ENCODE measurements at regions not wholly inside any gene's neighbourhood (a gene's known extent, or its start where the extent isn't known, plus 50 kb on each side); places are given as distances from the start of the nearest gene placed in this dataset.
A peak's percentile ranks its signal among the peaks of the same experiment; 100 is the strongest.
"Not testable (repeated sequence)": the region's sequence is repeated elsewhere in the genome, so short reads cannot be mapped to it uniquely, and the experiment has no call there.

DNA sequence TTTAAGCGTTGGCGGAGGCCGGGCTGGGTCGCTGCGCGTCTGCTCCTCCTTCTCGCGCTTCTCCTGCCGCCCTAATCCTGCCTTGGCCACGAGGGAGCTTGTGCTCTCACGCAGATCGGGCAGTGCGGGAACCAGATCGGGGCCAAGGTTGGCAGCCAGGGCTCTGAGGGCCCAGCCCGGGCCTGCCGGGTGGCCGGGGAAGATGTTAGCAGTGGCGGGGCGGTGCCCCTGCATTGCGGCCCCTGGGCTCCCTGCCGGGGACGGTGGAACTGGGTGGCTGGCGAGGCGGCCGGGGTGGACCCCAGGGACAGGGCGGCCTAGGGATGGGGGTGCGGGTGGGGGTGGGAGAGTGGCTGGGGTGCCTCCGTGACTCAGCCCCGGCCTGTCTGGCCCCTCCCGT lies 297.4 kb downstream of the CACNA1B start:
- not testable (repeated sequence) for DNase-seq (ENCODE audit: low spot score)

DNA sequence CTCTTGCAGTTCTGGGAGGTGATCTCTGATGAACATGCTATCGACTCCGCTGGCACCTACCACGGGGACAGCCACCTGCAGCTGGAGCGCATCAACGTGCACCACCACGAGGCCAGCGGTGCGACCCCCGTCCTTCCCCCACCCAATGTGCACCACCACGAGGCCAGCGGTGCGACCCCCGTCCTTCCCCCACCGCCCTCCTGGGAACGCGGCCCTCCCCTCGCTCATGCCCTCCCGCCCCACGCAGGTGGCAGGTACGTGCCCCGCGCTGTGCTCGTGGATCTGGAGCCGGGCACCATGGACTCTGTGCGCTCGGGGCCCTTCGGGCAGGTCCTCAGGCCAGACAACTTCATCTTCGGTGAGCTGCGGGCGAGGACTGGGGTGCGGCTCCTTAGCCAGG lies 297.8 kb downstream of the CACNA1B start:
- DNase-seq (ENCODE audit: low spot score): not testable (repeated sequence)

DNA sequence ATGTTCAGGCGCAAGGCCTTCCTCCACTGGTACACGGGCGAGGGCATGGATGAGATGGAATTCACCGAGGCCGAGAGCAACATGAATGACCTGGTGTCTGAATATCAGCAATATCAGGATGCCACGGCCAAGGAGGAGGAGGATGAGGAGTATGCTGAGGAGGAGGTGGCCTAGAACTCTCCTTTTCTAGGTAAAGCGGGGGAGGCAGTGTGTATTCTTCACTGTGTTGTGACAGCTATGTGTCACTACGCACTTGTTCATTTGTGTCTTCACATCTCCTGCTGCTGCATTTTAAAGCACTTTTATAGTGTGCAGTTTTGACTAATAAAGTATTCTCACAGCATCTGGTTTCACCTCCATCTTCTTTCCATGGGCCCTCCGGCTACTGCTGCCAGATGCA lies 299.5 kb downstream of the CACNA1B start:
- not testable (repeated sequence) for DNase-seq (ENCODE audit: low spot score)

DNA sequence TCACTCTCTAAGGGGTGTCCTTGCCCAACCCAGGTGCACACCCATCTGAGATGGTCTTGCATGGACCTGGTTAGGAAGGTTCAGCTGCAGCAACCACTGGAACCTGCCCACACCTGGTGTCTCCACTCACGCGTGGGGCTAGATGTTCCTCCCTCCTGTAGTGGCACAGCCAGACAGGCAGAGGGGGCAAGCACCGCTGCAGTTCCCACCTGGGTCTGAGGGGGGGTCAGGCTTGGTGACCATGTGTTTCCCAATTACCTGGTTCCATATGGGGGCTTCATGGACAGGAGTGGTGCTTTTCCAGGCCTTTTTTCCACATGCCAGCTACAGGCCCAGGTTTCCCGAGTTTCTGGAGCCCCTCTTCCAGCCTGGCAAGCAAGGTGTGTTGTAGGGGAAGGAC lies 301.4 kb downstream of the CACNA1B start:
- peak; percentile 28 for DNase-seq (ENCODE audit: low spot score)

DNA sequence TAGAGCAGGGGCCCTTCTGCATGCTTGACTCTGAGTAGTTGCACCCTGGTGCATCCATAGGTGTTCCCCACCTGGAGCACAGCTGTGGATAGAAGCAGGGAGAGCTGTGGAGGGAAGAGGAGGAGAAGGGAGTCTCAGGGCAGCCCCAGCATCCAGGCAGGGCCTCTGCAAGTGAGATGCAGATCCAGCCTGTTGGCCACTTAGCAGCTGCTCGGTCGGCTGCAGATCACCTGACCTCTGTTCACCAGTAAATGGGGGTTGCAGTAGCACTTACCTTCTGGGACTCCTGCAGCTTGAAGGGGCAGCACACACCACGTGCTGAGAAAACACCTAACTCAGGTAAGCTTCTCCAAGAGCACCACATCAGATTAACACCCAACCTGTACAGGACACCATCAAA lies 302.1 kb downstream of the CACNA1B start:
- DNase-seq (ENCODE audit: low spot score): not testable (repeated sequence)

DNA sequence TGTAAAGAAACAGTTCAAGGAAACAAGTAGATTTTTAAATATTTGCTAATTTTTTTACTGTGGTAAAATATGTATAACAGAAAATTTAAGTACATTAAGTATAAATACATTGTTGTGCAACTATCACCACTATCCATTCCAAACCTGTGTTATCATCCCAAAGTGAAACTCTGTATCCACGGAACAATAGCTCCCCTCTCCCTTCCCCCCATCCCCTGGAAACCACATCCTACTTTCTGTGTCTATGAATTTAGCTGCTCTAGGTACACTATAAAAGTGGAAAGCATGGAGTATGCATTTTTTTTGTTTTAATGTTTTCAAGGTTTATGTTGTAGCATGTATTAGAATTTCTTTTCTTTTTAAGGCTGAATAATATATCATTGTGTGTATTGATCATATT lies 304.4 kb downstream of the CACNA1B start:
- not testable (repeated sequence) for DNase-seq (ENCODE audit: low spot score)

DNA sequence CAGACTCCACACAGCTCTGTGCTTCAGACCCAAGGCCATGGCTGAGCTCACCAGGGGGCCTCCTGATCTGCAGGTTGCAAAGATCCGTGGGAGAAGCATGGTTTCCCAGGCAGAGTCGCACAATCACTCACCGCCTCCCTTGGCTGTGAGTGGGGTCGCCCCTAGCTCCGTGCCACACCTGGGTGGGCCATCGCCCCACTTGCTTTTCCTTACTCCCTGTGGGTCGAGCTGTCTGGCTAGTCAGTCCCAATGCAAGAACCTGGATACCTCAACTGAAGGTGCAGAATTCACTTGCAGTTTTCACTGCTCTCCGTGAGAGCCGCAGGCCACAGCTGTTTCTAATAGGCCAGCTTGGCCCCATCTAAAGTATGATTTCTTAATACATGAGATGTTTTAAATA lies 319.6 kb downstream of the CACNA1B start:
- DNase-seq (ENCODE audit: low spot score): not testable (repeated sequence)

DNA sequence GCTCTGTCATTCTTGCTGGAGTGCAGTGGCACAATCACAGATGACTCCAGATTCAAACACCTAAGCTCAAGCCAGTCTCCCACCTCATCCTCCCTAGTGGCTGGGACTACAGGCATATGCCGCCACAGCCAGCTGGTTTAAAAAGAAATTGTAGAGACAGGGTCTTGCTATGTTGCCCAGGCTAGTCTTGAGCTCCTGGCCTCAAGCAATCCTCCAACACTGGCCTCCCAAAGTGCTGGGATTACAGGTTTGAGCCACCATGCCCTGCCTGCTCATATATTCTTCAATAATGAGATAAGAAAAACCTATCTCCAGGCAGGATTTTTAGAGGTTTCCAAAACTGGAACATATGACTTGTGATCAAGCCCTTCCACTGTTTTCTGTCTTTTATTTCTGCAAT lies 321.4 kb downstream of the CACNA1B start:
- not testable (repeated sequence) for DNase-seq (ENCODE audit: low spot score)

DNA sequence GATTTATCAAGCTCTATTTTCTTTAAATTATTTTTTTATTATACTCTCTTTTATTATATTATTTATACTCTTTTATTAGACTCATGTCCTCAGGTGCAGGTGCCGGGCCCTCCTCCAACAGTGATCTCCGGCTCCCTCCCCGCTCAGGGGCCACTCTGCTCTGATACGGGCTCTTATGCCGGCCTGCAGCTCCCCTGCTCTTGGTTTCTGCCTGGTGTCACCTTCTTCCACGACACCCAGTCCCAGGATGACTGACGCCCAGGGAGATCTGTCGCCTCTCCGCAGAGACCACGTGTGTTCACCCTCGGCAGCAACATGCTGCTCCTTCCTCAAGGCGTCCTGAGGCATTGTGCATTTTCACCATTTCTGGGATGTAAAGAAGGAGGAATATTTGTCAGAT lies 322.3 kb downstream of the CACNA1B start:
- DNase-seq (ENCODE audit: low spot score): not testable (repeated sequence)

DNA sequence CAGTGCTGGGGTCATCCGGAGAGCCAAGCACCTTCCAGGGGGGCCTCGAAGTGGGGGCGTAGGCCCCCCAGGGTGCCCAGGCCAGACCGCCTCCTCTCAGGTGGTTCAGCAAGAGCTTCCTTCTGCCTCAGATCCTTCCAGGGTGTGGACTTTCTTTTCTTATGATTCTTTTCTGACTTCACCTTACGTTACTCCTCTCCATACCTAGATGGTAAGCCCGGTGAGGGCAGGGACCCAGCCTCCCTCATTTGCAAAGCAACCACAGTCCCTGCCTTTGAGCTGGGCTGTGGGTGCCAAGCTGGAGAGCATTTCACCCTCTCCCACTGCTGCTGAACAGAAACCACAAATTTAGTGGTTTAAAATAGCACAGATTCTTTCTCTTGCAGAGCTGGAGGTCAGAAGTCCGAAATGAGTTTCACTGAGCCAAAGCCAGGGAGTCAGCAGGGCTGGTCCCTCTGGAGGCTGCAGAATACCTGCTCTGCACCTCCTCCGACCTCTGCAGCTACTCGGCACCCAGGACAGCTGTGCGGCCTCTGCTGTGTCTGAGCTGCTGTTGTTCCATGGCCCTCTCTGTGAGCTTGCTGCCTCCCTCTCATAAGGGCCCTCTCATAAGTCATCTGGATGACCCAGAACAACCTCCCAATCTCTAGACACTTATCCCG lies 323.0 kb downstream of the CACNA1B start:
- DNase-seq (ENCODE audit: low spot score): not testable (repeated sequence)

DNA sequence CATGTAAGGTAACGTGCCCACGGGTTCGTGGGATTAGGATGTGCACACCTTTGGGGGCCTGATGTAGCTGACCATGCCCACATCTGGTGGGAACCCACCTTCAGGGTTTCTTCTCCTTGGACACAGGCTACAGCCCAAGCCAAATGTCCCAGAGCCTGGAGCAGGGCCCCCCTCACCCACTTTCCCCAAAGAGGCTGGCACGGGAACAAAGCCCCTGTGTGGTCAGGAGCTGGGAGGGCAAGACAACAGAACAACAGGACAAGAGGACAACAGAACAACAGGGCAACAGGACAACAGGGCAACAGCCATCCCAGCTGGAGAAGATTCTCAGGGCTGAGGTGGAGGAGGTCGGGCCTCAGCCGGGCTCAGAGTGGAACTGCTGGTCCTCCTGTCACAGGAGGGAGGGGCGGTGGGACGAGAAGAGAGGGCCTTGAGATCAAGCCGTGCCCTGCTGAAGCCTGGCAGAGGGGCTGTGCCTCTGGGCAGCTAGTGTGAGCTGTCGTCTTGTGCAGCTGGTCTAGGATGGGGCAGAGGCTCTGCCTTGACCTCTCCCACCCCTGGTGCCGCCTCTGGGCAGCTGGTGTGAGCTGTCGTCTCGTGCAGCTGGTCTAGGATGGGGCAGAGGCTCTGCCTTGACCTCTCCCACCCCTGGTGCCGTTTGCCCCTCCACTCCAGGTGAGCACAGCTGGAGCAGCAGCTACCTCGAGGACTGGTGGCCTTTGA lies 323.7 kb downstream of the CACNA1B start:
- not testable (repeated sequence) for DNase-seq (ENCODE audit: low spot score)

DNA sequence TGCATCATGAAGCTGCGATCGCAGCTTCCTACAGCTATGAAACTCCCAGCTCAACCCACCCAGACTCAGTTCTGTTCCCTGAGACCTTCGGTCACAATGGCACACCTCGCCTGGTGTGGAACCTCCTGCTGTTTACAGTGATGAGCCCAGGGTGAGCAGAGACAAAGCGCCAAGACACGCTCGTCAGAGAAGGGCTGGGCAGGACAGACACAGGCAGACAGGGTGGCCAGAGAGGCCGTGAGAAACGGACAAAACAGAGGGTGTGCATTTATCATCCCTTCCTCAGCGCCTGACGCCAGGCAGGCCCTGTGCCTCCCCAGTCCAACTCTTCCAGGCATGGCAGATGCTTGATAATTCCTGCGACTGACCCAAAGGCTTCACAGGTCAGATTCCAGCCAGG lies 324.5 kb downstream of the CACNA1B start:
- DNase-seq (ENCODE audit: low spot score): not testable (repeated sequence)

DNA sequence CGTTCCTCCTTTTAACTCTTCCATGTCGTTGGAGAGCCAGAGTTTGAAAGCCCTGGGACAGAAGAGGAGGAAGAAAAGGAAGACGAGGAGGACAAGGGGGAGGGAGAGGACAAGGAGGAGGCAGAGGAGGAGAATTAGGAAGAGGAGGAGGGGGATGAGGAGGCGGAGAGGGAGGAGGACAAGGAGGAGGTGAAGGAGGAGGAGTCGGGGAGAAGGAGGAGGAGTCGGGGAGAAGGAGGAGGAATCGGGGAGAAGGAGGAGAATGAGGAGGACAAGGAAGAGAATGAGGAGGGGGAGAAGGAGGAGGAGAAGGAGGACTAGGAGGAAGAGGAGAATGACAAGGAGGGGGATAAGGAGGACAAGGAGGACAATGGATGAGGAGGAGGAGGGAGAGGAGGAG lies 325.7 kb downstream of the CACNA1B start:
- DNase-seq (ENCODE audit: low spot score): not testable (repeated sequence)

DNA sequence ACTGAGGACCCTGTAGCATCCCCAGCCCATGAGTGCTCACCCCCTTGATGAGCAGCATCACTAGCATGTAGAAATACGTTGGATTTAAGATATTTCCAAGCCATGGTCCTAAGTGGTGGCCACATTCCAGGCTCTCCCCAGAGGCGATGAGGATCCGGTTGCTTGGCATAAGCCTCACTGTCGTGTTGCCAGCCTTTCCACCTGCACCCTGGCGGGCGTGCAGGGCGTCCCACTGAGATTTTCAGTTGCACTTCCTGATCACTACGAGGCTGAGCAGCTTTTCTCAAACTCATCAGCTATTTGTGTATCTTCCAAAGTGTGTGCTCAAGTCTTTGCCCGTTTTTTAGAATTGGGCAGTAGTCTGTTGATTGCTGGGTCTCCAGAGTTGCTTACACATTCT lies 326.3 kb downstream of the CACNA1B start:
- DNase-seq (ENCODE audit: low spot score): not testable (repeated sequence)

DNA sequence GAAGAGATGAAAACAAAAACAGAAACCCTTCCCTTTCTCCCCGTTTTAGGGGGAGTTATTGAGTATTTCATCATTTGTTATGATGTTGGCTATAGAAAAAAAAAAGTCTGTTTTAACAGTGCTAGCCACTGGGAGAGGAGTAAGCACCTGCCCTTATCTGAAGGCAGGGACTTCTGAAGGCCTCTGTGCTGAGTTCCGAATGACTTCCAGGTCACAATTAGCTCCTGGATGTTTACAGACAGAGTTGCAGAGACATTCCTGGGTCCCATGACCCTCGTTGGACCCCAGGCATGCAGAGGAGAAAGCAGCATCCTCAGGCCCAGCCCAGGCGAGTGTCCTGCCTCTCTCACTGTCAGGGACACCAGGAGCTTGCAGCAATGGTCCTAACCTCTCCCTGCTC lies 328.5 kb downstream of the CACNA1B start:
- not testable (repeated sequence) for DNase-seq (ENCODE audit: low spot score)

DNA sequence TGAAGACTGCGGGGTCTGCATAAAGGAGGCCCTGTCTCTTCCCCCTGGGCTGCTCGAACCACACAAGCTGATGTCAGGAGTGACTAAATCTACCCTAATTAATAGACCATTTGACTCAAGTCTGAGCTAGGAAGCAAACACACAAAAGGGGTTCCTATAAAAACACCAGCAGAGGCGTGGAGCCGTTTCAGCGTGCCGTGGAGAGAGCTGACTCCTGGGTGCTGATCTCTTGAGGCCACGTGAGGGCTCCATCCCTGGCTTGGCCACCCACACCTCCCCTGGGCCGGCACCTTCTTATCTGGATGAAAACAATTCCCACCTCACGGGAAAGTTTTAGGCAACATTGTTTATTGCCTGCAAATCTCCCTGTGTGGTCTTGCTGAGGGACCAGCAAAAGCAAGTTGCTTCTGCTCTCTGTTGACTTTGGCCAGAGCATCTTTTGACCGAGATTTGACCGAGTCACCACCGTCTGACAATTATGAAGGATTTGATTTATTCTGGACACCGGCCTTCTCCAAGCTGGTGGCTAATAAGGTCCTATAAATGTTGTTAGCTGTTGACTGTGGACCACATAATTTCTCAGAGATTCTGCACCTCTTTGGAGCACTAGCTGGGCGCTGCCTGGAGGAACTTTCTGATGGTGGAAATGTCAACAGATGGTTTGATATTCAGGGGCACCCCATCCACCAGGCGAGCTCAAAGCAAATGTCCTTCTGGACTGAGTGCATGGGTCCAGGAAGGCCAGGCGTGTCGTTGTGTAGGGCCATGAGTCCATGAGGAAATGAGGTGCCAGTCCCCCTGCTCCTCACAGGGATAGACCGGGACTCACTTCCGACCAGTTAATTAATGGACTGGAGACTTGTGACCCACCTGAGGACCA lies 330.0 kb downstream of the CACNA1B start:
- not testable (repeated sequence) for DNase-seq (ENCODE audit: low spot score)

DNA sequence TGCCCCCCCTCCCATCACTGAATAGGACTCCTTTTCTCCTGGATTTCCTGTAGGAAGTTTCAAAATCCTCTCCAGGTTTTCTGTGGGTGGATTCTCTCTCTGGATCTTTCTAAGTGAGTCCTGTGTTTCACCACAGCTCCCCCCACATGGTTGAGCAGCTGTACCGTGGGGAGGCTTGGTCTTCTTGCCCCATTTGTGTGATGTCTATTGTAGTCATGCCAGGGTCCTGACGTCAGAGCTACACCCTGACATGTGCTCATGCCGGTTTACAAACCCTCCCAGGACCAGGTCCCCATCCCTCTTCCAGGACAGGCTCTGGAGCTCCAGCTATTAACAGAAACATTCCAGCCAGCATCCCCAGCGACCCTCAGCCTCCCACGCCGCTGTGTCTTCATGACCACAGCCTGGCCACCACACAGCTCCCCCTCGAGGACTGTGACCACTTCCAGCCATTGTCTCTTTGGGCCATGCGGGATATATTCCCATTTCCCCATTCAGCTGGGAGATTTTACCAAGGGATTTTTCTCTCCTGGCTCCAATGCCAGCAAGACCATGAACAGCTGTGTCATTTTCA lies 331.6 kb downstream of the CACNA1B start:
- DNase-seq (ENCODE audit: low spot score): not testable (repeated sequence)

DNA sequence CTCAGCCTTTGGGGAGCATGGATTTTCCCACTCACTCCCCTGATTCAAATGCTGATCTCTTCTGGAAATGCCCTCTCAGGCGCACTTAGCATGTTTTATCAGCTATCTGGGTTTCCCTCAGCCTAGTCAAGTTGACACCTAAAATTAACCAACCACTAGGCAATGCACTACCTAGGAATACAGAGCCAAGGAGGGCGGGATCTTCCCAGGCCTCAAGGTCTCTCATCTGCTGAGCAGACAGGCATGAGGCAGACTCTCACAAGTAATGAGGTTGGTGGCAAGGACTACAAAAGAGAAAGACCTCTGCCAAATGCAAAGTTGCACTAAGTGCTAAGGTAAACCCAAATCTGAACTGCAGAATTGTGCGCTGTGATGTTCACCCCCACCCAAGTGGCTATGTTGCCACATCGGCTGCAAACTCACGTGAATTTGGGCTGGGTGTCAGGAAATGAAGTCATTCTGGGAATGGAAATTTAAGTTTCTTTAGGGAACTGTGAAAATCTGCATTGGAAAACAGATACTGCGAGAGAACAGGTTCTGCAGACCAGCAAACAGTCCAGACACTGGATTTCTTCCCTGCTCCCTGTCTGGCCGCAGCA lies 332.9 kb downstream of the CACNA1B start:
- not testable (repeated sequence) for DNase-seq (ENCODE audit: low spot score)

DNA sequence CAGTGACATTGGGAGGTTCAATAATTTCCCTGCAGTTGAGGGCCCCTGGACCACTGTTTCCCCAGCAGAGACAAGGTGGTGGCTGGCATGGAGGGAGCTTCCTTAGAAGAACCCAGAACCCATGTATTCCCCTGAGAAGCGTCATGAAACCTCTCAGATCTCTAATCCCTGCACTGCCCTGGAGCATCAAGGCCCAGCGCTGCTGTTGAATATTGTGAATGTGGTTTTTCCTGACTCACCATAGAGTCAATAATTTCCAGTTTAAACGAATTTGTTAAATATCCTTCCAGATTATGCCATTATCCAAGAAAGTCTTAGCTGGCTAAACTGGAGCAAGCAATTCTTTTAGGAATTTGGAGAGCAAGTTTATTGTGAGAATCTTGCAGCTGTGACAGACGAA lies 333.5 kb downstream of the CACNA1B start:
- not testable (repeated sequence) for DNase-seq (ENCODE audit: low spot score)

DNA sequence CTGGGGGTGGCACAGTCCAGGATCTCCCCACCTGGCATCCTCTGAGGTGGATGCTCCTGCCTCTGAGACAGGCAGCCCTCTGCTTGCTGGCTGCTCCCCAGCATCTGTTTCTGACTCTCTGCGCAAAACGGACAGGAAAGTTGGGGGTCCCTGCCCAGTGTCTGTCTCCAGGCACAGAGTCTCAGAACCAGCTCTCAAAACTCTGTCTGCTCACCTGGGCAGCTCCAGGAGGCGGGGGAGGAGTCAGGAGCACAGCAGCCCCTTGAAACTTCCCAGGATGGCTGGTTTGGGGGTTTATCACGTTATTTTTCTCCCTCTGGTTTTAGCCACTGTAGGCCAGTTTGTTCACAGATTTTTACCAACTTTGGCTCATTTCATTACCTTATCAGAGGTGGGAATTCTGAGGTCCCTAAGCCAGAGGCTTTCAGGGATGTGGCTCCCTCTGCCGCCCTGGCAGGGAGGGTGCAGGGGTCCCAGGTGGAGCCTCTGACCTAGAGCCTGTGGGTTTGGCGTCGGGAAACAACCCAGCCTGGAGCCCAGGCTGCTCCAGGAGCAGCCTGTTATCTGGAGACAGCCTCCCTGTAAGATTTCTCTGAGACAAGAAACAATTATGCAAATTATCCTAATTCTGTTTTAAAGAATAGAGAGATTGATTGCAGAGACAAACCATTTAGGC lies 334.1 kb downstream of the CACNA1B start:
- not testable (repeated sequence) for DNase-seq (ENCODE audit: low spot score)

DNA sequence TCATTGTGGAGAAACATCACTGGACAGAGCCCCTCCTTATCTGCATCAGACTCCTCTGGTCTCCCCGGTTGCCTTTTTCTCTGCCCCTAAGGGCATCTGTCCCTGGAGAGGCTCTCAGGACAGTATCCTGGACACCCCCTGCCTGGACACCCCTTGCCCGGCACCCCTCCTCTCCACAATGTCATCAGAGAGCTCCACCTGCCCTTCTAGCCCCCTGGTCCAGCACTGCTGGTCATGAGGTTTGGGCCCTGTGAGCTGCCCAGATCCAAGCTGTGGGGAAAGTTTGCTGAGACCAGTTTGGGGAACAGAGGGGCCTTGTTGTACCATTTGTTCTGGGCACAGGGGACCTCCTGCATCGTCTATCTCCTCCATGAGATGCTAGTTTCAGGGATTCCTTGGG lies 335.2 kb downstream of the CACNA1B start:
- DNase-seq (ENCODE audit: low spot score): not testable (repeated sequence)

Measured in NAMALWA (cell line).